ENCODE measurements at regions not wholly inside any gene's neighbourhood (a gene's known extent, or its start where the extent isn't known, plus 50 kb on each side); places are given as distances from the start of the nearest gene placed in this dataset.
"Not testable (repeated sequence)": the region's sequence is repeated elsewhere in the genome, so short reads cannot be mapped to it uniquely, and the experiment has no call there.

DNA sequence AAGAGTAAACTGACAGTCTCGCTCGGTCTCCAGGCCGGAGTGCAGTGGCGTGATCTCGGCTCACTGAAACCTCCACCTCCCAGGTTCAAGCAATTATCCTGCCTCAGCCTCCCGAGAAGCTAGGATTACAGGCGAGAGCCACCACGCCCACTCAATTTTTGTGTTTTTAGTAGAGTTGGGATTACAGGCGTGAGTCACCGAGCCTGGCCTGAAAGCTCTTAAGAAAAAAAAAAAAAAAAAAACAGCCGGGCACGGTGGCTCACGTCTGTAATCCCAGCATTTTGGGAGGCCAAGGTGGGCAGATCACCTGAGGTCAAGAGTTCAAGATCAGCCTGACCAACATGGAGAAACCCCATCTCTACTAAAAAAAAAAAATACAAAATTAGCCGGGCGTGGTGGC is 55.3 kb upstream of the THOC2 start:
- DNase-seq (ENCODE audit: low read depth in 2 of 2) = peak; percentile 27 to 61
- not testable (repeated sequence) for H3K4me3 ChIP-seq (replicated peaks in 1 of 2; ENCODE audit: low read depth in 2 of 2, low read length in 2 of 2)

DNA sequence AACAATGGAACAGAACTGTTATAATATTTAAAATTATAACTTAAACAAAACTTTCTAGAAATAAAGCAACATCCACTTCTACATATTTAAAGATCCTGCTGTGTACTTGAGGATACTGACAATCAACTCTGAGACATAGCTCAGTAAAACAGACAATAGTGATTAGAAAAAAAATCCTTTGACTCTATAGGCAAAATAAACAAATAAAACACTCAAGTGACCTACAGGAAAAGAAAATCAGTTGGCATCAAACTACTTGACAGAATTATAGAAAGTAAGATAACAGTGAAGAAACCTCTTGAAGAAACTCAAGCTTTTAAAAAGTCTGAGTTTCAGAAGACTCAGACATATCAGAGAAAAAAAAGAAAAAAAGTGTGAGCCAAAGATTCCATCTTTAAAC is 55.9 kb upstream of the THOC2 start:
- DNase-seq (ENCODE audit: low read depth in 2 of 2) = no peak
- no peak overlapping the region for H3K4me3 ChIP-seq (replicated peaks in 1 of 2; ENCODE audit: low read depth in 2 of 2, low read length in 2 of 2)

DNA sequence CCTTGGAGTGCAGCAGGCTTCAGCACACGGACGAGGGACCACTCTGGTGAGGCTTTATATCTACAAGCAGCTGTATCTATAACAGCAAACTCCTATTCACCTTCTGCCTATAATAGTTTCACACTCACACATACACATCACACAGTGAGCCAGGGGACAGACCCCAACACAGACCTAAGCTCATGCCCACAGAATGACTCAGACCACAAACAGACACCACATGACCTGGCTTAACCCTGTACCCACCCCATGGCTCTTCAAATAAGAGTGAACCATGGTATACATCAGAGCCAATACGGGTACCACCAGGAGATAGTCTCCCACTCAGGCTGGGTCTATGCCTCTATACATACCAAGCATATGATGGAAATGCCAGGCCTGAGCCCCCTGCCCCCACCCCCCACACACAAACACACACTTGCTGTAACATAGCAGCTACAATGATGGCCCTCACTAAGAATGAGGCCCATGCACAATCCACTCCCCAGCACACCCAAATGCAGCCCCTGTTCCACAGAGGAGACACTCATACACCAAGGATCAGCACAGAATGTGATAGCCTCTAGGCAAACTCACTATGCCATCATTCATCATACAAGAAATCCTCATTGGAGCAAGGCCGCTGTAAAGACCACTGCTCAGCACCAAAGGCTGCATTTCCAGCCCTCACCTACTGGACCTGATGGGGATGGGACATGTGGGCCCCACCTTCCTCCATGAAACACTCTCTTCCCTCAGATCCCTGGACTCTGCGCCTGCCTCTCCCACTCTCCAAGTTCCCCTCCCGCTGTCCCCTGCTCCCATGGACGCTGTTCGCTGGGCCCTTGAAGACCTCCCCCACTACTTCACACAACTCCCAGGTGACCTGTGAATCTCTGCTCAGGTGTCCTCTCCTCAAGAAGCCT is 62.1 kb upstream of the XIAP start:
- peak in 1 of 2 donors; percentile 11 for DNase-seq (ENCODE audit: low read depth in 2 of 2)
- H3K4me3 ChIP-seq (replicated peaks in 1 of 2; ENCODE audit: low read depth in 2 of 2, low read length in 2 of 2) = no peak overlapping the region
- TF ChIP-seq, protein P1, sequence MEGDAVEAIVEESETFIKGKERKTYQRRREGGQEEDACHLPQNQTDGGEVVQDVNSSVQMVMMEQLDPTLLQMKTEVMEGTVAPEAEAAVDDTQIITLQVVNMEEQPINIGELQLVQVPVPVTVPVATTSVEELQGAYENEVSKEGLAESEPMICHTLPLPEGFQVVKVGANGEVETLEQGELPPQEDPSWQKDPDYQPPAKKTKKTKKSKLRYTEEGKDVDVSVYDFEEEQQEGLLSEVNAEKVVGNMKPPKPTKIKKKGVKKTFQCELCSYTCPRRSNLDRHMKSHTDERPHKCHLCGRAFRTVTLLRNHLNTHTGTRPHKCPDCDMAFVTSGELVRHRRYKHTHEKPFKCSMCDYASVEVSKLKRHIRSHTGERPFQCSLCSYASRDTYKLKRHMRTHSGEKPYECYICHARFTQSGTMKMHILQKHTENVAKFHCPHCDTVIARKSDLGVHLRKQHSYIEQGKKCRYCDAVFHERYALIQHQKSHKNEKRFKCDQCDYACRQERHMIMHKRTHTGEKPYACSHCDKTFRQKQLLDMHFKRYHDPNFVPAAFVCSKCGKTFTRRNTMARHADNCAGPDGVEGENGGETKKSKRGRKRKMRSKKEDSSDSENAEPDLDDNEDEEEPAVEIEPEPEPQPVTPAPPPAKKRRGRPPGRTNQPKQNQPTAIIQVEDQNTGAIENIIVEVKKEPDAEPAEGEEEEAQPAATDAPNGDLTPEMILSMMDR (IDR thresholded peaks at IDR 0.05; ENCODE audit: low read depth, low read length) = no peak

More for the DNA sequence above, 55.9 kb upstream of the THOC2 start:
- TF ChIP-seq, protein P1 (IDR thresholded peaks at IDR 0.05; ENCODE audit: low read depth, low read length) = no peak

DNA sequence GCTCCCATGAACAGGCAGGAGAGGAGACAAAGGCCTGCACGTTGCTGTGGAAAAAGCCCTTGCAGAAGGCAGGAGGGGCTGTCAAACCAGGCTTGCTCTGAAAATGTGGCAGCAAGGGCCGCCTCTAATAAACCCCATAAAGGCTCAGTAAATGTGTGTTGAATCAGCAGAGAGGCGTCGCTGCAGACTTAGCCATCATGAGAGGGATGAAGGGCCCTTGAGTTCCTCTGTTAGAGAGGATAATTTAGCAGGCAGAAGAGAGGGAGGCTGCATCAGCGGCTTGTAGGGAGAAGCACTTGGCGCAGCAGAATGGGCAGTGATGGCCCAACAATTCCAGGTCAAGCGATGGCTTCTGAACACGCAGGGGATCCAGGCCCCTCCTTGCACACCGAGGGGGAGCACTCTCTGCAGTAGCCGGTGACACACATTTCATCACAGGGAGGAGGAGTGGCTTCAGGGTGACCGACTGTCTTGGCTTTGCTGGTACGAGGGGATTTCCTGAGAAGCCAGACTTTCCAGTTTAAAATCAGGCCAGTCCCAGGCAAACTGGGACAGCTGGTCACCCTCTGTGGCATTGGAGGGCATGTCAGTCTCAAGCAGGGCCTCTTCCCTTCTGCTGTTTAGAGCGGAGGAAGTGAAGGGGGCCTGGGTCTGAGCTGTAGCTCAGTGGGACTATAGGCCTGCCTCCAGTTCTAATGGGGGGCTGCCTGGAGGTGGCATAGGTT is 61.0 kb upstream of the XIAP start:
- H3K4me3 ChIP-seq (replicated peaks in 1 of 2; ENCODE audit: low read depth in 2 of 2, low read length in 2 of 2); DNase-seq (ENCODE audit: low read depth in 2 of 2): not testable (repeated sequence)

DNA sequence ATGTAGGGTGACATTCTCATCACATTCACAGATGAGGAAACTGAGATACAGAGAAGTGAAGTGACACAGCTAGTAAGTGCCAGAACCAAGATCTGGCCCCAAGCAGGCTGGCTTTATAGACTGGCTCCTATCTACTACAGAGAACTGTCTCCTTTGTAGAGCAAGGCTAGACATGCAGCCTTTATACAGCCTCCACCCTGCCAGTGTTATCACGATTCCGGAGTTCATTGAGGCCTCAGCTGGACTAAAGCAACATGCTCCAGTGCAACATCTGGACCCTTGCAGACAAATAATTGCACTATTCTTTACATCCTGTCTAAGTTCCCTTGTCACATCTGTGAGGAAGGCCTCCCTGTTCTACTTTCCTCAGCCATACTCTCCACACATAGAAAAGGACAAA is 58.0 kb upstream of the XIAP start:
- no peak overlapping the region for H3K4me3 ChIP-seq (replicated peaks in 1 of 2; ENCODE audit: low read depth in 2 of 2, low read length in 2 of 2)
- DNase-seq (ENCODE audit: low read depth in 2 of 2) = no peak
- TF ChIP-seq, protein P1 (IDR thresholded peaks at IDR 0.05; ENCODE audit: low read depth, low read length) = no peak

DNA sequence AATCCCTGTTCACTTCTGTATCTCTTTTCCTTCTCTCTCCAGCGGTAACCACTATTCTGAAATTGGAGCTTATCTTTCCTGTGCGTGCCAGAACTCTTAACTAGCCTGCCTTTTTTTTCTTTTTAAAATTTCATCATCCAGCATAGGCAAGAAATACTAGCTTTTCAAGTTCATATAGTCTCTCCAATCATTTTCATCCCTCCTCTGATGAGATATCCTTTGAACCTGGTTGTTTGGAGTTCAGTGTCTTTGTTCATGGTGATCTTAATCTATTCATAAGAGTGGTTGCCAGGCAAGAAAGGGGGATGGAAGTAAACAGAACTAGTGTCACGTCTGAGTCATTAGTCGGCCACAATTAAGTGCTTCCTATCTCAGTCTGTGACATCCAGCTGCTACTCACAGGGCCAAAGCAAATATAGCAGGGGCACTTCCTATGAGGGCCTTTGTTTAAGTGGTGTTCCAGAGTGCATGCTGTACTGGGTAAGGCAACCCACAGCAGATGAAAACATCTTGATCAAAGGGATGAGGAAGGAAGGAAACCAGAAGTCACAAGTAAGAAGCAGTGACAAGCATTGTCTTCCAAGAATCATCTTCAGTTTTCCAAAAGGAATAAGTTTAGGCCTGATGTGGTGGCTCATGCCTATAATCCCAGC is 56.4 kb upstream of the XIAP start:
- TF ChIP-seq, protein P1 (IDR thresholded peaks at IDR 0.05; ENCODE audit: low read depth, low read length) = no peak
- DNase-seq (ENCODE audit: low read depth in 2 of 2) = peak; percentile 56 to 77
- H3K4me3 ChIP-seq (replicated peaks in 1 of 2; ENCODE audit: low read depth in 2 of 2, low read length in 2 of 2) = no peak overlapping the region

DNA sequence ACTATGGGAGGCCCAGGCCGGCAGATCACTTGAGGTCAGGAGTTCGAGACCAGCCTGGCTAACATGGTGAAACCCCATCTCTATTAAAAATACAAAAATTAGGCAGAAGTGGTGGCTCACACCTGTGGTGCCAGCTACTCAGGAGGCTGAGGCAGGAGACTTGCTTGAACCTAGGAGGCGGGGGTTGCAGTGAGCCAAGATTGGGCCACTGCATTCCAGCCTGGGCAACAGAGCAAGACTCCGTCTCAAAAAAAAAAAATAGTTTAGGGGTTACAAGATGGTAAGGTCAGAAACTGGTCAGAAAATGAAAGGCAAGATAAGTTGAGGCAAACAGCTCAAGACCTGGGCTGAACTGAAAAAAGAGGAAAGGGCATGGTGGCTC is 55.9 kb upstream of the XIAP start:
- not testable (repeated sequence) for H3K4me3 ChIP-seq (replicated peaks in 1 of 2; ENCODE audit: low read depth in 2 of 2, low read length in 2 of 2); DNase-seq (ENCODE audit: low read depth in 2 of 2)

DNA sequence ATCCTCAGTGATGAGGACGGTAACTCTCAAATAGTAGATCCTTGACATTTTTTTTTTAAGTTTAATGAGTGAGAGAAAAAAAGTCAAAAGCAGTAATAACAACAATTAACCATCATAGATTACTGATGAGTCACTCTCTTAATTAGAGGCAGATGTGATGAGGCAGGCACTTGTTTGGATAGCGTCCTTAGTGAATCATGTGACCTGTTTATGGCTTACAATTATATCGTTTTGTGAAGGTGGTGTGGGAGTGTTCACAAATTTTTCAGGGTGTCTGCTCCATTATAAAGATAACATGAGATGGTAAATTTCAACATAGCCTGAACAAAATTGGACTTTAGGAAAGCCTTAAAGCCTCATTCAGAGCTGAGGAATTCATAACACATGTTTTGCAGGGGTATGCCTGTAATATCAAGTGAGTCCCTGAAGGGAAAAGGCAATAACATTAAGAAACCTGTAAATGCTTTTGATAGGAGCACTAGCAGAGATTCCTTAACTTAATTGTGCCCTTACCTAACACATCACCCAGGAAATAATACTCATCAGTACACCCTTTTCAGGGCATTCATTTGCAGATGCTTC is 51.9 kb upstream of the XIAP start:
- DNase-seq (ENCODE audit: low read depth in 2 of 2) = peak in 1 of 2 donors; percentile 15
- TF ChIP-seq, protein P1 (IDR thresholded peaks at IDR 0.05; ENCODE audit: low read depth, low read length) = no peak
- H3K4me3 ChIP-seq (replicated peaks in 1 of 2; ENCODE audit: low read depth in 2 of 2, low read length in 2 of 2) = no peak overlapping the region

Measured in cardiac fibroblast (primary cell).